ENCODE measurements at regions not wholly inside any gene's neighbourhood (a gene's known extent, or its start where the extent isn't known, plus 50 kb on each side); places are given as distances from the start of the nearest gene placed in this dataset.

- Histone ChIP-seq H3K27ac (replicated peaks in 1 of 4) (no peak overlapping the region), H3K27me3 (no peaks in the 10 kb centered on the region), H3K9me3 (no peaks in the 10 kb centered on the region), H3K4me1 (peaks cover 0 to 9% (median 3%) of the 10 kb centered on the region in 4 donors), H3K36me3 (no peaks in the 10 kb centered on the region), H3K4me3 (no peak overlapping the region)
- DNase-seq (ENCODE audit: extremely low spot score) = no peak
- 70% methylated on average over 7 of the region's 7 CpGs for WGBS
- intact Hi-C loops (cut with DNase I) = no loop called here
- TF ChIP-seq, protein P1, sequence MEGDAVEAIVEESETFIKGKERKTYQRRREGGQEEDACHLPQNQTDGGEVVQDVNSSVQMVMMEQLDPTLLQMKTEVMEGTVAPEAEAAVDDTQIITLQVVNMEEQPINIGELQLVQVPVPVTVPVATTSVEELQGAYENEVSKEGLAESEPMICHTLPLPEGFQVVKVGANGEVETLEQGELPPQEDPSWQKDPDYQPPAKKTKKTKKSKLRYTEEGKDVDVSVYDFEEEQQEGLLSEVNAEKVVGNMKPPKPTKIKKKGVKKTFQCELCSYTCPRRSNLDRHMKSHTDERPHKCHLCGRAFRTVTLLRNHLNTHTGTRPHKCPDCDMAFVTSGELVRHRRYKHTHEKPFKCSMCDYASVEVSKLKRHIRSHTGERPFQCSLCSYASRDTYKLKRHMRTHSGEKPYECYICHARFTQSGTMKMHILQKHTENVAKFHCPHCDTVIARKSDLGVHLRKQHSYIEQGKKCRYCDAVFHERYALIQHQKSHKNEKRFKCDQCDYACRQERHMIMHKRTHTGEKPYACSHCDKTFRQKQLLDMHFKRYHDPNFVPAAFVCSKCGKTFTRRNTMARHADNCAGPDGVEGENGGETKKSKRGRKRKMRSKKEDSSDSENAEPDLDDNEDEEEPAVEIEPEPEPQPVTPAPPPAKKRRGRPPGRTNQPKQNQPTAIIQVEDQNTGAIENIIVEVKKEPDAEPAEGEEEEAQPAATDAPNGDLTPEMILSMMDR (IDR thresholded peaks at IDR 0.05) = no peak
- TF ChIP-seq EP300 (IDR thresholded peaks at IDR 0.05) (no peak), POLR2A (IDR thresholded peaks at IDR 0.05; ENCODE audit: low read depth) (no peak)
These were observed 56.3 kb upstream of the GALNT2 start for GRCh38 chr1:230010603-230011332.

DNA sequence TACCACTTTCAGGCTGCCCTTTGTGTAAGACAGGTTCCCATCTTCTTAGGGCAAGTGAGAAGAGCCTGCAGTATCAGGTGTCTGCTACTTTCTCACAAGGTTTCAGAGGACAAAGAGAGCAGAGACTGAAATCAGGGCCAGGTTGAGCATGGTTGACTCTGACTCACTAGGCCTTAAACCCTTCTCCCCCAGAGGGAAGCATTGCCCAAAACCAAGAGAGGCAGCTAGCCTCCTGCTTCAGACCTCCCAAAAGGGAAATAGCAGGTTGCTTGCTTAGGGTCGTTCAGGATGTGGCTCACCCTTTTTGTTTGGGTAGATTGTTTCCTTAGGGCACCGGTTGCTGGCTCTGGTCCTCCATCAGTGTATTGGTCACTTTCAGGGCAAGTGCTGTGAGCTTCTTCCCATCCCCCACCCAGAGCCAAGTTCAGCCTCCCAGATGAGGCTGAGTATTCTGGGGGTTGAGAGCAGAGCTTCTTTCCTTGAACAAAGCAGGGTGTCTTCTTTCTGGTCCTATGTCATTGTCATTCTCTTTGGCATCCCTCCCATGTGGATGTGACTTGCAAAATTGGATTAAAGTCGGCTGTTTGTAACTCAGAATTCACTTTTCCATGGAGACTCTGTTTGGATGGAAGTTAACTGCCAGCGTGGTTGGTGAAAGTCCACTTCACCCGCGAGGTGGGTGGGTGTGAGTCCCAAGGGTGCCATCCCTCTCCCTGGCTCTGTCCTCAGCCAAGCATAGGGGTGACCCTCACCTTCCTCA, 55.5 kb upstream of the GALNT2 start:
- no peaks in the 10 kb centered on the region for H3K27me3 ChIP-seq
- peak overlapping the region in 1 of 4 donors; percentile 25 for H3K27ac ChIP-seq (replicated peaks in 1 of 4)
- no peaks in the 10 kb centered on the region for H3K36me3 ChIP-seq
- peaks cover 0 to 9% (median 3%) of the 10 kb centered on the region in 4 donors for H3K4me1 ChIP-seq
- intact Hi-C loops (cut with DNase I) = no loop called here
- TF ChIP-seq POLR2AphosphoS5 (IDR thresholded peaks at IDR 0.05) = no peak
- TF ChIP-seq EP300 (IDR thresholded peaks at IDR 0.05) = no peak
- TF ChIP-seq, protein P1 (IDR thresholded peaks at IDR 0.05) = no peak
- TF ChIP-seq POLR2A (IDR thresholded peaks at IDR 0.05; ENCODE audit: low read depth) = no peak
- H3K4me3 ChIP-seq = no peak overlapping the region
- H3K9me3 ChIP-seq = no peaks in the 10 kb centered on the region
- no peak for DNase-seq (ENCODE audit: extremely low spot score)
- 74% methylated on average over 6 of the region's 6 CpGs for WGBS

- H3K4me1 ChIP-seq = peaks cover 0 to 9% (median 3%) of the 10 kb centered on the region in 4 donors
- peak overlapping the region in 1 of 4 donors; percentile 25 for H3K27ac ChIP-seq (replicated peaks in 1 of 4)
- intact Hi-C loops (cut with DNase I) = no loop called here
- no peaks in the 10 kb centered on the region for H3K36me3 ChIP-seq
- no peak for DNase-seq (ENCODE audit: extremely low spot score)
- H3K9me3 ChIP-seq = no peaks in the 10 kb centered on the region
- H3K27me3 ChIP-seq = no peaks in the 10 kb centered on the region
- no peak for TF ChIP-seq EP300 (IDR thresholded peaks at IDR 0.05)
- TF ChIP-seq POLR2AphosphoS5 (IDR thresholded peaks at IDR 0.05) = no peak
- H3K4me3 ChIP-seq = no peak overlapping the region
These were observed 55.0 kb upstream of the GALNT2 start for GRCh38 chr1:230012093-230012393.

DNA sequence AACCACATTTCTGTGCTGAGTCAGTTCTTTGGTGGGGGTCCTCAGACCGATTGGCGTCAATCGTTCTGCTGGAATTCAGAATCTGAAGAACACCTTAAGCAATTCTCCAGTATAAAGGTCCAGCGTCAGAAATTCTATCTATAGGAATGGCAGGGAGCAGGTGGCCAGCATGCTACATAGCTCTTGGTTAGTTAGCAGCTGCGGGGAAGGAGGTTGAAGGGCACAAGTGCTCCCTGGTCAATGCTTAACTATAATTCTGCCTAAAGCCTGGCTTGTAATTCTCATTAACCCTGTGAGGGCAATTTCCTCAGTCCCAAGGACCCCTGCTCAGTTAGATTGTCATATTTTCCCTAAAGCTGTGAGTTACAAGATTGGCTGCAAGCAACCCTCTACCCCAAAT, 54.3 kb upstream of the GALNT2 start:
- TF ChIP-seq EP300 (IDR thresholded peaks at IDR 0.05) (no peak), POLR2A (IDR thresholded peaks at IDR 0.05; ENCODE audit: low read depth) (no peak), POLR2AphosphoS5 (IDR thresholded peaks at IDR 0.05) (no peak)
- TF ChIP-seq, protein P1 (IDR thresholded peaks at IDR 0.05) = no peak
- no peaks in the 10 kb centered on the region for H3K36me3 ChIP-seq
- no peaks in the 10 kb centered on the region for H3K27me3 ChIP-seq
- no peak for DNase-seq (ENCODE audit: extremely low spot score)
- no peak overlapping the region for H3K27ac ChIP-seq (replicated peaks in 1 of 4)
- 92% methylated on average over 5 of the region's 5 CpGs for WGBS
- H3K4me1 ChIP-seq = peaks cover 0 to 9% (median 3%) of the 10 kb centered on the region in 4 donors
- no peaks in the 10 kb centered on the region for H3K9me3 ChIP-seq
- no peak overlapping the region for H3K4me3 ChIP-seq
- intact Hi-C loops (cut with DNase I) = no loop called here

DNA sequence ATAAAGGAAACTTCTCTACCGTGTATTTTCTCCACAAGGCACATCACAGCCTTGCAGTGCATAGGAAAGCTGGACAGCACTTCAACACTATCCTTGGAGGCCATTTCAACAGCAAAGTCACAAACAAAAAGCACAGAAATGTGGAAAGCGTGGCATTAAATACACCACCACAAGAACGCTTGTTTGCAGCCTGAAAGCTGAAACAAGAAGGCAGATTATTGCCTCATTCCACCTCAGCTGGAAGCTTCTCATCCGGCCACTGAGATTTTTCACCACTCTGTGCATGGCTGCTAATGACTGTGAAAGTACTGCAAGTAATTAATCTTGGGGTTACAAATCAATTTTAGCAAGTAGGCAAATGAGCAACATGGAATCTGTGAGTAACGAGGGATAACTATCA, 50.9 kb upstream of the GALNT2 start:
- no peak for DNase-seq (ENCODE audit: extremely low spot score)
- H3K9me3 ChIP-seq = no peaks in the 10 kb centered on the region
- peaks cover 0 to 7% (median 3%) of the 10 kb centered on the region in 4 donors for H3K4me1 ChIP-seq
- TF ChIP-seq POLR2A (IDR thresholded peaks at IDR 0.05; ENCODE audit: low read depth) (no peak), EP300 (IDR thresholded peaks at IDR 0.05) (no peak), POLR2AphosphoS5 (IDR thresholded peaks at IDR 0.05) (no peak)
- TF ChIP-seq, protein P1 (IDR thresholded peaks at IDR 0.05) = no peak
- H3K36me3 ChIP-seq = no peaks in the 10 kb centered on the region
- intact Hi-C loops (cut with DNase I) = no loop called here
- H3K27me3 ChIP-seq = no peaks in the 10 kb centered on the region
- H3K4me3 ChIP-seq = no peak overlapping the region
- 81% methylated on average over 5 of the region's 5 CpGs for WGBS
- H3K27ac ChIP-seq (replicated peaks in 1 of 4) = no peak overlapping the region

Data from esophagus muscularis mucosa (tissue), 4 donors.